Left lung (tissue), 4 donors: ENCODE measurements at regions not wholly inside any gene's neighbourhood (a gene's known extent, or its start where the extent isn't known, plus 50 kb on each side); places are given as distances from the start of the nearest gene placed in this dataset.

Experiments used
- ATAC-seq: fragments of 200-7000 bp; cut with Tn5 transposase; one replicate; pipeline ENCODE4 v1.9.1; 2020; ENCODE audit warnings: moderate library complexity
- DNase-seq, 4 donors: peaks; one replicate each; pipeline ENCODE4 v3.0.0-alpha.2; 2013 to 2020
- H3K27ac ChIP-seq, 2 donors: fragments of 200-600 bp; sonication (generic) in 1 of 2; one replicate each; pipeline versions ENCODE4 v1.5.0 to v1.8.0; 2020 to 2021
- H3K27me3 ChIP-seq, 2 donors: fragments of 200-600 bp; sonication (generic) in 1 of 2; one replicate each; pipeline versions ENCODE4 v1.5.0 to v1.8.0; 2020 to 2021
- H3K36me3 ChIP-seq, 2 donors: fragments of 200-600 bp; sonication (generic) in 1 of 2; one replicate each; pipeline versions ENCODE4 v1.5.0 to v1.8.0; 2020 to 2021
- H3K4me1 ChIP-seq, 2 donors: fragments of 200-600 bp; one replicate each; pipeline ENCODE4 v1.8.0; 2021
- H3K4me3 ChIP-seq, 2 donors: fragments of 200-600 bp; sonication (generic) in 1 of 2; one replicate each; pipeline versions ENCODE4 v1.5.0 to v1.8.0; 2020 to 2021; ENCODE audit warnings: mild to moderate bottlenecking in 1 of 2
- H3K9me3 ChIP-seq, 2 donors: fragments of 200-600 bp; sonication (generic) in 1 of 2; one replicate each; pipeline versions ENCODE4 v1.5.0 to v1.8.0; 2020 to 2021
- intact Hi-C, 2 donors: fragments of 100-400 bp; cut with DNase I; formaldehyde crosslinking; loops; one replicate each; pipeline versions ENCODE4 v1.11.2 to v1.14.2; 2022
- TF ChIP-seq, protein P1 (sequence below), 2 donors: fragments of 200-600 bp; sonication (generic) in 1 of 2; IDR thresholded peaks; one replicate each; pipeline versions ENCODE4 v1.5.0 to v1.8.0; 2021; ENCODE audit warnings: antibody characterized with exemption in 2 of 2
- donor health status: DM: no; HTN: yes; CAD: no.
- donor health status: DM: no; HTN: no; CAD: no.

DNA sequence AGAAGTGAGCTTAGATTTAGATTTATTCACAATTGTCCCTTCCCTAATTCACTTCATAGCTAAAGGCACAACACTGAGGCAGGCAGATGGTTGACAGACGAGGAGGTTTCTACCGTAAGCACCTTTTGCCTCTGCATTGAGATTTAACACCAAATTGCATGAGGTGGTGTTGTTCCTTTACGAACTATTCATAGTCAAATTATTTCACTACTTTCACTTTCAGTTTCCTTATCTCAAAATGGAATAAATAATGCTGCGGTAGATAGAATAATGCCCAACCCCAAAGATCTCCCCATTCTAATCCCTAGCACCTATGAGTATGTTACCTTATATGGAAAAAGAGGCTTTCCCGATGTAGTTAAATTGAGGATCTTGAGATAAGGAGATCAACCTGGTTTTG lies 58.9 kb upstream of the LINC00305 start:
- DNase-seq (no peak), ATAC-seq (no peak)
- TF ChIP-seq, protein P1, sequence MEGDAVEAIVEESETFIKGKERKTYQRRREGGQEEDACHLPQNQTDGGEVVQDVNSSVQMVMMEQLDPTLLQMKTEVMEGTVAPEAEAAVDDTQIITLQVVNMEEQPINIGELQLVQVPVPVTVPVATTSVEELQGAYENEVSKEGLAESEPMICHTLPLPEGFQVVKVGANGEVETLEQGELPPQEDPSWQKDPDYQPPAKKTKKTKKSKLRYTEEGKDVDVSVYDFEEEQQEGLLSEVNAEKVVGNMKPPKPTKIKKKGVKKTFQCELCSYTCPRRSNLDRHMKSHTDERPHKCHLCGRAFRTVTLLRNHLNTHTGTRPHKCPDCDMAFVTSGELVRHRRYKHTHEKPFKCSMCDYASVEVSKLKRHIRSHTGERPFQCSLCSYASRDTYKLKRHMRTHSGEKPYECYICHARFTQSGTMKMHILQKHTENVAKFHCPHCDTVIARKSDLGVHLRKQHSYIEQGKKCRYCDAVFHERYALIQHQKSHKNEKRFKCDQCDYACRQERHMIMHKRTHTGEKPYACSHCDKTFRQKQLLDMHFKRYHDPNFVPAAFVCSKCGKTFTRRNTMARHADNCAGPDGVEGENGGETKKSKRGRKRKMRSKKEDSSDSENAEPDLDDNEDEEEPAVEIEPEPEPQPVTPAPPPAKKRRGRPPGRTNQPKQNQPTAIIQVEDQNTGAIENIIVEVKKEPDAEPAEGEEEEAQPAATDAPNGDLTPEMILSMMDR (IDR thresholded peaks at IDR 0.05) = no peak
- Histone ChIP-seq H3K36me3 (no peaks in the 10 kb centered on the region), H3K4me1 (peaks cover 0 to 5% of the 10 kb centered on the region in 2 donors), H3K4me3 (no peak overlapping the region), H3K27me3 (no peaks in the 10 kb centered on the region), H3K9me3 (no peaks in the 10 kb centered on the region), H3K27ac (no peak overlapping the region)
- intact Hi-C loops = no loop called here

DNA sequence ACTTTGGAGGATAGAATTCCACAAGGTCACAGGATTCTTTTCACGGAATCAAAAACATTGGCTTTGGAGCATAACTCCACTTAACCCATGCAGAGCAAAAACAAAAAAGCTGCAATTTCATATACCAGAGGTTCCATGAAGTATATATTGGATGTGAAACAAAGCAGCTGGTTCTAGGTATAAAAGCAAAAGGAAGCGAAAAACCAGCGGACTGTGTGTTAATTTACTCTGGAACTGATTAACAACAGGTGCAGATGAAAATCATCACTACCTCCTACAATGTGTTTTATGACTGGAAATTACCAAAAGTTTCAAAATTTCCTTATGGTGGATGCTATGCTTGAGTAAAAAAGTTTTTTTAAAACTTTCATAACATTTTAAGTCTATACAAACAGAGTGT lies 54.4 kb upstream of the LINC00305 start:
- Histone ChIP-seq H3K4me3 (no peak overlapping the region), H3K9me3 (no peaks in the 10 kb centered on the region), H3K36me3 (no peaks in the 10 kb centered on the region), H3K27me3 (no peaks in the 10 kb centered on the region), H3K27ac (no peak overlapping the region), H3K4me1 (peaks cover 0 to 5% of the 10 kb centered on the region in 2 donors)
- DNase-seq (no peak), ATAC-seq (no peak)
- intact Hi-C loops = no loop called here
- TF ChIP-seq, protein P1 (IDR thresholded peaks at IDR 0.05) = no peak

- intact Hi-C loops = no loop called here
- no peak for DNase-seq
- no peaks in the 10 kb centered on the region for H3K27me3 ChIP-seq
- no peak overlapping the region for H3K4me3 ChIP-seq
- H3K36me3 ChIP-seq = no peaks in the 10 kb centered on the region
- TF ChIP-seq, protein P1 (IDR thresholded peaks at IDR 0.05) = no peak
- H3K27ac ChIP-seq = no peak overlapping the region
- H3K9me3 ChIP-seq = no peaks in the 10 kb centered on the region
- H3K4me1 ChIP-seq = peaks cover 0 to 2% of the 10 kb centered on the region in 2 donors
- no peak for ATAC-seq
Measured at GRCh38 chr18:64202863-64203262, 54.0 kb upstream of the LINC00305 start.

DNA sequence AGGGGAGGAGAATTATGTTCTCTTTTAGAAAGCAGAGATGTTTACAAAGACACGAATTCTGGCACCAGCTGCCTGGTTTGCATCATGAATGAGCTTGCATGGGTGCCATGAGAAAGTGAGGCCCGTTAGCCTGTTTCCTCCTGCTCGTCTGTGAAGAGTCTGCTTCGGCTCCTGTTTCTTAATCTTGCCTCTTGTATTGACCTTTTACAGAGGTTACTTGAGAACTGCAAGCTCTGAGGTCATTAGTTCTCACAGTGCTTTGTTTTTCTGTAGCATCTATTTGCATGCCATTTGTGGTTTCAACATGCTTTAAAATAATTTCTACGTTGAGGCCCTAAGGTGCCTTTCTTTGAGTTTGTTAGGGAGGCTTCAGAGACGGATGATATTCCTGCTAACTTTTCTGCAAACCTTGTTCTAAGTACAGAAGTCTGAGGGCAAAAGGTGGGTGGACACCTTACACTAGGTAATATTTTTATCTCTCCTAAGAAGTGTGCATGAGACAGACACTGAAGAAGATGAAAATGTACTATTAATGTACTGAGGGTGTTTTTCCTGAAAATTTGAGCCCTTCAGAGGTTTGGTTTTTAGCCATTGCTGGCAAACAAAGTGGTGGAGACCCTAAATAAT lies 53.4 kb upstream of the LINC00305 start:
- no peaks in the 10 kb centered on the region for H3K27me3 ChIP-seq
- H3K9me3 ChIP-seq = no peaks in the 10 kb centered on the region
- DNase-seq = no peak
- no peaks in the 10 kb centered on the region for H3K36me3 ChIP-seq
- no peak overlapping the region for H3K27ac ChIP-seq
- H3K4me1 ChIP-seq = no peaks in the 10 kb centered on the region
- no peak overlapping the region for H3K4me3 ChIP-seq
- intact Hi-C loops = no loop called here
- no peak for ATAC-seq
- TF ChIP-seq, protein P1 (IDR thresholded peaks at IDR 0.05) = no peak

DNA sequence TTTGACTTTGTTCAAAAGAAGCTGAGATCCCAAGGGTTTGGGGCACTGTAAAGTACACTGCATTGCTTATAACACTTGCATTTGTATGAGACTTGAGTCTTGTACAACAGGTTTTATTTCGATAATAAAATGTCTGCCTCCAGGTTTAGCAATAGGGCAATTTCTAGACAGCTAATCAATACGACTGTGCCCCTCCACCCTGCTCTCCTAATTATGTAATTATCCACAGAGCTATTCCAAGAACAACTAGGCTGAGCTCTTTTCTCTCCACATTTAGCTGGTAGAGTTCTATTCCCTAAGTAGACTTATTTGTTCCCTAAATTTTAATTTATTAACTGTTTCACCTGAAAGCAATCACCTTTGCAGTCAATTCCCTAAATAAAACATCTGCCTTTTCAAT lies 52.9 kb upstream of the LINC00305 start:
- H3K27me3 ChIP-seq = no peaks in the 10 kb centered on the region
- H3K9me3 ChIP-seq = no peaks in the 10 kb centered on the region
- ATAC-seq (no peak), DNase-seq (no peak)
- H3K36me3 ChIP-seq = no peaks in the 10 kb centered on the region
- no peak overlapping the region for H3K4me3 ChIP-seq
- TF ChIP-seq, protein P1 (IDR thresholded peaks at IDR 0.05) = no peak
- intact Hi-C loops = no loop called here
- H3K27ac ChIP-seq = no peak overlapping the region
- no peaks in the 10 kb centered on the region for H3K4me1 ChIP-seq
